Inflammatory macrophage treated with lipopolysaccharide for 1 hour (primary cell): ENCODE measurements at regions not wholly inside any gene's neighbourhood (a gene's known extent, or its start where the extent isn't known, plus 50 kb on each side); places are given as distances from the start of the nearest gene placed in this dataset.

Source experiments
- DNase-seq, 2 donors: peaks; one replicate each; pipeline ENCODE4 v3.0.0-alpha.2; 2020 to 2022

DNA sequence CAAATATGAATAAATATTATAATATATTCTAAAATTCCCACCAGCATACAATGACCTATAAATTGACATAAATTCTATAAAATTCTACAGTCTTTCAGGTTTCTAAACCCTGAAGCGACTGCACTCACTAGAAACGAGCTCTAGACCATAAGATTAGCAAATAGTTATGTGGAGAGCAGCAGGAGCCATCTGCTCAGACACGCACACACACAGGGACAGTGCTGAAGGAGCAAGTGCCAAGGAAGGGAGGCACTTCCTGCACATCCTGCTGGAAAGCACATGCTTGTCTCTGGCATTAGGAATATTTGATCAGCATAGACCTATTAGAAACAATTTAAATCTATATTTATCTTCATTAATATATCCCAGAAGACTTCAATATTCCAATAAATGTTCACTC is 713.9 kb upstream of the CDH2 start:
- DNase-seq = no peak

DNA sequence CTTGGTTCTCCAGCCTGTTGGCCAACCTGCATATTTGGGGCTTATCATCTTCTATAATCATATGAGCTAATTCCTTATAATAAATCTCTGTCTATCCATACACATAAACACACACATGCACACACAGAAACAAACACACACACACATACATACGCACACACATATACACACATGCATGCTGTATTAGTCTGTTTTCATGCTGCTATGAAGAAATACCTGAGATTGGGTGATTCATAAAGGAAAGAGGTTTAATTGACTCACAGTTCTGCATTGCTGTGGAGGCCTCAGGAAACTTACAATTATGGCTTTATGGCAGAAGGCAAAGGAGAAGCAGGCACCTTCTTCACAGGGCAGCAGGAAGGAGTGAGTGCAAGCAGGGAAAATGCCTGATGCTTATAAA is 707.4 kb upstream of the CDH2 start:
- DNase-seq = no peak

DNA sequence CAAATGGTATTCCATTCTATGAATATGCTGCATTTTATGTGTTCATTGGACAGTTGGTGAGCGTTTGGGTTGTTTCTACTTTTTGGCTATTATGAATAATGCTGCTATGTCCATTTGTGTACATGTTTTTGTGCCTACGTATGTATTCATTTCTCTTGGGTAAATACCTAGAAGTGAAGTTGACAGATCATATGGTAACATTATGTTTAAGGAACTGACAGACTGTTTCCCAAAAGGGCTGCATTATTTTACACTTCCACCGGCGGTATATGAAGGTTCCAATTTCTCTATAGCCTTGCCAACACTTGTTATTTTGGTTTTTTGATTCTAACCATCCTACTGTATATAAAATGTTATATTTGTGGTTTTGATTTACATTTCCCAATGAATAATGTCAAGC is 703.9 kb upstream of the CDH2 start:
- DNase-seq = no peak

DNA sequence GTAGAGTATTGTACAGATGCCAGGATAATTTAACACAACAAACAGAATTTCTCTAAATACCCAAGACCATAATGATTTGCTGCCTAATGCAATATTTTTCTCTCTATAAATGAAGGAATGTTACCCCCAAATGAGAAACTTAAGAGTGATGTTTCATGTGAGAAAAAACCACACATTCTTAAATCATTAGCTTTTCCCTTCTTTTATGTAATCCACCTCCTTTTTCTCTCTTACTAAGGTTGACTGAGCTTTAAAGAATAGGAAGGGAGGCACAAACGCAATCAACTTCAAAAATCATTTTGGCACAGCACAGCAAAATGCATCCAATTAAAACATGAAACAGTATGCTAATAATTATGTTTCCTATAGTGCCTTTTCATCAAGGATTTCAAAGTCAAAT is 698.1 kb upstream of the CDH2 start:
- no peak for DNase-seq

DNA sequence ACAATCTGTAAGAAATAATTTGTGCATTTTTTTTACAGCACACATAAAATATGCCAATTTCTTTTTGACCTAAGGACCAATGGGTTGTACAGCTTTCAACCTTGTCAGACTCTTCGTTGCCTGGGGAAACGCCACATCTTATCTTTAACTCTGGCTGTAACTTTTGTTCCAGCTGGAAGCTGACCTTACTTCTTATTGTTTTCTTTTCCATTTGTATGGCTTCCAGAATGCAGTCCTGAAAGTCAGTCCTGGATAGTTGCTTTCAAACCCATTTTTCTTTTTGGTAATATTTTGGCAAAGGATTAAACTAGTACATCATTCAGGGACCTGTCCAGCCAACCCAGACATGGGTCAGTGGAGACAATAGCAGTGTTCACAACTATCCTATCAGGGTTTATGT is 686.5 kb upstream of the CDH2 start:
- DNase-seq = no peak

DNA sequence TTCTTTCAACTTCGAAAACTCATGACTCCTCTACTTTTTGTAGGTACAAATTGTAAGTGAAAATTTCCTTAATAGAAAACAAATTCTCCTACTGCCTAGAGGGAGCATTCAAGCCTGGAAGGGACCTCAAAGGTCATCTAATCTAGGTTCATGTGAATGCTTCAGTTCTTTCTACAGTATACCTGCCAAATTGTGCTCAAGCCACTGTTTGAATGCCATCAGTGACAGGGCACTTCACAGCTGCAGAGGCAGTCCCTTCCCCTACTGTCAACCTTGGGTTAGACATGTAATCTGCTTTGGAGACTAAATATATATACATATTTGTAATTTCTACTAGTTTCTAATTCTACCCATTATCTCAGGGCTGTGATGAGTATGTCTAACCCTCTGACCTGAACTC is 681.3 kb upstream of the CDH2 start:
- DNase-seq = no peak

DNA sequence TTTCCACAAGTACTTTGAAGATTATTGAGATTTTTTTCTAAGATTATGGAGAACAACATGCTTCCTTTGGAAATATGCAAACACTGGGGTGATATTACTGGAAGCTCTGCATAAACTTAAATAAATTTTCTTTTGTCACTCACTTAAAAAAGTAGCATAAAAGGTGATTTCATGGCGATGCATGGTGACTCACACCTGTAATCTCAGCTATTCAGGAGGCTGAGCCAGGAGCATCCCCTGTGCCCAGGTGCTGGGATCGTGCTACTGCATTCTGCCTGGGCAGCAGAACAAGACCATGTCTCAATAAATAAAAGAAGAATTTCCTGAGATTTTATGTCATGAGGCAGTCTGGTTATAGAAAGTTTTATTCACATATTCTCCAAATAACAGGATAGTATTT is 679.1 kb upstream of the CDH2 start:
- DNase-seq = no peak

DNA sequence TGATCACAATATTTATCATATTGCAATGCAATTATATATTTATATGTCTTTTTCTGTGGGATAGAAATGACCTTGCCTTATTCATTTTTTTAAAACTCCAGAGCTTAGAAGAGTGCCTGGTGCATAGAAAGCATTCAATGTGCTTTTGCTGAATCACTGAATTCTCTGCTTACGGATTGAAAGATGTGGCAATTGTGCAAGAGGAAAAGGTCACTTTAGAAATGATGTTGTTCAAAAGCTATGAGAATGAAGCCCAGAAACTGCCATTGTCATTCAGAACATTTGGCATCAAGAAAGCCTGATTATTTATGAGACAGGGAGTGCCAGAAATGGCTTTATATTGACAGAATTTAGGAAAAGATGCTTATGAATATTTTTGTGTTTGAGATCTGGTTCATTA is 678.6 kb upstream of the CDH2 start:
- no peak for DNase-seq

DNA sequence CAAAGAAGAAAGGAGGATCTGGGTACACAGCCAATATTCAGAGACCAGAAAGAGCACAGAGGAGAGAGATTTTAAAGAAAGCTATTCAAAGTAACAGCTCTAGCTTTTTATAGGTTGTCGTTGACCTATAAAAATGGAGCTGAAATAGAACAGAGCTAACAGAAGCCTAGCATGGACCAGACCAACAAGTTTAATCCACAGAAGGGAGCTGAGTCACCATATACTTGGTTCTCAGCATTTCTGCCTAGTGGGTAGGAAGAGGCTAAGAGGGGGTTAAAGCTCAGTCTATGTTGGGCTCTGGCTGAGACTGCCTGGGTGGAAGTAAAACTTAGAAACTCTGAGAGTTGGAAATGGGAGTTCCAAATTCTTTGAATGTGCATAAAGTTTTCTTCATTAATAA is 678.0 kb upstream of the CDH2 start:
- no peak for DNase-seq

DNA sequence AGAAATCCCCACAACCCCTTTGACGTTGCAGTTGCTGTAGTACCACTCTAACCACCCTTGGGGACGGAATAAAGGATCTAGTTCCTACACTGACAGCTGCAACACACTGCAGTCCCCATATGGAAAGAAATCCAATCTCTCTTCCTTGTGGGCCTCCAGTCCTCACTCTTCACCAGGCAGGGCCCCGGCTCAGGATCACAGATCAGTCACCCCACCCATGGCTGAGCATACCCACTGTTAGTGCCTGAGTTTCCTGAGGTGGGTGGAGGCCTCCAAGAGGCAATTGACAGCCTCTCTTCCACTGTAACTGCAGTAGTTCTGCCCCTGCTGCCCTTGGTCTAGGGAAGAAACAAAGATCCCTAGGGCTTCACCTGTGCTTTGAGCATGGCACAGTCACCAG is 670.0 kb upstream of the CDH2 start:
- DNase-seq = no peak

DNA sequence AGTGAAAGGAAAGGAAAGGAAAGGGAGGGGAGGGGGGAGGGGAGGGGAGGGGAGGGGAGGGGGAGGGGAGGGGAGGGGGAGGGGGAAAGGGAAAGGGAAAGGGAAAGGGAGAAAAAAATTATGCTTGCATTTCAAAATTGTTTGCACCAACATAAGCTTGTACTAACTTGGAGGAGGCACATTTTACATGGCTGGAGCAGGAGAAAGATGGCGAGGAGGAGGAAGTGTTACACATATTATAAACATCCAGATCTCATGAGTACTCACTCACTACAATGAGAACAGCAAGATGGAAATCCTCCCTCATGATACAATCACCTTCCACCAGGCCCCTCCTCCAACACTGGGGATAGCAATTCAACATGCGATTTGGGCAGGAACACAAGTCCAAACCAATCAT is 660.2 kb upstream of the CDH2 start:
- no peak for DNase-seq

DNA sequence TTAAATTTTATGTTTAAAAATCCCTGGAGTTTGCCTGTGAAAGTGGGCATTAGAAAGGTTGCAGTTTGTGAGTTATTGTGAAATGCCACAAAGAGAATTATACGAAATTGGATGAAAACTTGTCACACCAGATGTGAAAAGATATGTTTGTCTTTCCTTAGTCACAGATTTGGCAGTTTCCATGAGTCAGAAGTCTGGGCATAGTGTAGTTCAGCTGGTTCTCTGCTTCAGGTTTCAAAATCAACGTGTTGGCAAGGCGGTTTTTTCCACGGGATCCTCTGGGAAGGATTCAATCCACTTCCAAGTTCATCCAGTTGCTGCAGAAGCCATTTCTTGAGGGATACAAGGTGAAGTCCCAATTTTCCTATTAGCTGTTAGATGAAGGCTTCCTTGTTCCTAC is 658.0 kb upstream of the CDH2 start:
- DNase-seq = no peak

DNA sequence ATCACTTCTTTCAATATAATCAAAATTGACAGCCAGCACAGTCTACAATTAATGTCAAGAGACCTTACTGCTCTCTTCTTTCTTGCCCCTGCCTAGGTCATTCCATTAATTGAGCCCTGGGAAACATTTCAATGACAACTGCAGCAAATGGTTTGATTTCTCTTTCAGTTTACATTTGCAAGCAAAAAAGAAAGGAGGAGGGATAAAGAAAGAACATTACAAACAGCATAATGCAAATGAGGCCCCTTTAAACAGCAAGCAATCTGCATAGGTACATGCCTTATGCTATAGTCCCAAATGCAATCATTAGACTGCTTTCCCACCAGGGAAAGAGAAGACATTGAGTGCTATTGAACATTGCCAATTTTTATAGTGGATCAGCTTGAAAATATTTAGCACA is 655.0 kb upstream of the CDH2 start:
- DNase-seq = no peak

DNA sequence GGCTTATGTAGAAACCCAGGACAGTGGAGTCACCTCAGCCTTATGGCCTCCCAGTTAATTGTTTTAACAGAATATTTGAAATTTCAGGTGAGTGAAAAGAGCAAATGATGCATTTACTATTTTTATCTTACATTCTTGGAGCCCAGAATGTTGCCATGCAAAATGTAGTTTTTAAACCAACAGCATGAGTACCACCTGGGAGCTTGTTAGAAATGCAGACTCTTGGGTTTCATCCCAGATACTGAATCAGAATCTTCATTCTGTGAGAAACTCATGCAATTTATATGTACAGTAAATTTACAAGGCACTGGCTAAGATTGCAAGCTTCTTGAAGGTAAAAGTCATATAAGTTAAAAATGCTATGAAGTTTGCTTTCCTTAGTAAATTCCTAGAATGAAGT is 654.5 kb upstream of the CDH2 start:
- no peak for DNase-seq

DNA sequence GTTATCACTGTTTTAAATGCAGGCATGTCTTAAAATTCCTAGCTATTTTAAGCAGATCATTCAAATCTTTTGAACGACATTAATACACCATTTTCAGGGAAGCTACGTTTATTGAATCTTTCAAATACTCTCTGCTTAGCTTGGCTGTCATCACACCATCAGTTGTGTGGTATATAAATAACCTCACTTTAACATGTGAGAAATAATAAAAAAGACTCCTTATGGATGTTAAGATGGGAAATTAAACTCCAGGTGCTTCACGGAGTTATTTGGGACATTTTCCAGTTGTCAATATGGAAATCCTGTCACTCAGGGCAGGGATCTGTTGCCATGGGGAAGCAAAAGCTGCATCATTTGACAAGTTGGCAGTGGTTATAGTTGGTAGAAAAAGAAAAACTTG is 649.2 kb upstream of the CDH2 start:
- DNase-seq = no peak

DNA sequence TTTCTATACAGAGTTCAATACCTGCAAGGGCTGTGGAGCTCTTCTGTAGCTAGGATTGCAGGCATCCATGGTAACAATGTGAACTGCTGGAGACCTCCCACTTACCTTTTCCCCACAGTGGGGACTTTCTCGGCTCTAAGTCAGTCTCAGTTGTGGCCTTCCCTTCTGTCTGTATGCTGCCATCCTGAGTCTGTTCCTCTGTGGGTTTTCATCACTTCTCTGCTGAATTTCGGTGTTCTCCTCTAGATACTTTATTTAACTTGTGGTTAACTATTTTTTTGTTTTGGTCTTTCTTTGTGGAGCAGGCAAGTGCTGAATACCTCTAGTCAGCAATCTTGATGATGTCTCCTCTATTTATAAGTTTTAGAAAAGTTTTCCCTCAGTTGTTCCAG is 647.2 kb upstream of the CDH2 start:
- DNase-seq = no peak

DNA sequence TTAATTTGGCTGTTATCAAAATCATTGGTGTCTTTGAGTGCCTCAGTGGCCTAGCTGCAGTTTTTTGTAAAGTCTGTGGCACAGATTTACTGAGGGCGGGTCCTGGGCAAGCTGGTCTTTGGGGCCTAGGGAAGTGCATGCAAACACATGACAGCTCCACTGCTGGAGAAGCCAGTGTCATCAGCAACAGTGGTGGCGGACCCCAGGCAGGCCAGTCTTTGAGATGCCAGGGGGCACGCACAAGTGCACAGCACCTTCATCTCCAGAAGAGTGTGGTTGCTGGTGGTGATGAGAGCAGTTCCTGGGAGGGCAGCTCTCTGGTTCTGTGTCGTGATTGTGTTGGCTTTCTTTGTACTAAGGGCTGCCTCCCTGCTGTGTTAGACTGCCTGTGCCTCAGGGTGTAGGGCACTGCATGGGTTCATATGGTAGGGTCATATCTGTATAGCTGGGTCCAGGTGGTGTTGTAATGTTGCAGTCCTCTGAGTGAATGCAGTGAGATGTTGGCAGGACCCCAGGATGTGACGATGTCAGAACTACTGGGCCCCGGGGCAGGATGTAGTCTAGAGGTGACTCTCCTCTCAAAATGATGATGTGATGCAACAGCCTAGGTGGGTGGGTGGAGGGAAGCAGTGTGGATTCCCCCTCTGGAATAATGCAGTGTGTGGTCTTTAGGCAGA is 646.7 kb upstream of the CDH2 start:
- no peak for DNase-seq

DNA sequence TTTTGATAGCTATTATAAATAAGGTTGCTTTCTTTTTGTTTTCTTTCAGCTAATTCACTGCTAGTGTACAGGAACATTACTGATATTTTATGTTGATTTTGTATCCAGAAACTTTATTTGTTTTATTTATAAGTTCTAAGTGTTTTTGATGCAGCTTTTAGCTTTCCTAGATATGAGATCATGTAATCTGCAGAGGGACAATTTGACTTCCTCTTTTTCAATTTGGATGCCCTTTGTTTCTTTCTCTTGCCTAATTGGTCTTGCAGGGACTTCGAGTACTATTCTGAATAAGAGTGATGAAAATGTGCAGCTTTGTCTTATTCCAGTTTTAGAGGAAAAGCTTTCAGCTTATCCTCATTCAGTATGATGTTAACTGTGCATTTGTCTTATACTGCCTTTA is 643.4 kb upstream of the CDH2 start:
- no peak for DNase-seq

DNA sequence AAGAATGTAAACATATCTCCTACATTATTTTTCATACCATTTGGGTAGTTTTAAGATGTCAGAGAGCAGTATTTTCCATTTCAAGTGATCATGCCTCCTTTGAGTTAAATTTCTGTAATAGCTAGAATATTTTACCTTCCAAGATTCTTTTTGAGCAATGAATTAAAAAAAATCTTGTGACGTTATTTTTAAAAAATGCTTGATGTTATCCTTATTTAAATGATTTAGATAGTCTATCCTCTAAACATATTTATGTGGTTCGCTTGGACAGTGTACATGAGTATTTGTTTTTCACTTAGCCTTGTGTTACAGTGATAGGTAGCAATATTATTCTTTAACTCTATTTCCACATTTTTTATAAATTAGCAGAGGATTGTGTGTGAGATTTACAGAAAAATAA is 639.2 kb upstream of the CDH2 start:
- DNase-seq = no peak

DNA sequence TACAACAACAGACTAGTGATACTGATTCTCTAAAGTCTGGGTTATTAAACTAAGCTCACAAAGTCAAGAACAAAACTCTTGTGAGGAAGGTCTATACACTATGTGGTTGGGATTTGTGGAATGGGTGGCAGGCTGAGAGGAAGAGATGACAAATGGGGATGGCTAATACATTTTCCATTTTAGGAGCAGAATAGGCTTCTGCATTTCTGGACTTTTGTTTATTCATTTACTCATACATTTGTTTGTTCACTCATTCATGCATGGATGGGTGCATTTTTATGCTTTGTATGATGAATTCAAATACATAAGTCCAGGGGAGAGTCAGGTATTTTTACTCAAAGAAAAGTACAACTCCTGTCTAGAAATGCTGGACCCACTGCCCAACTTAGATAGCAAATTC is 637.4 kb upstream of the CDH2 start:
- no peak for DNase-seq

DNA sequence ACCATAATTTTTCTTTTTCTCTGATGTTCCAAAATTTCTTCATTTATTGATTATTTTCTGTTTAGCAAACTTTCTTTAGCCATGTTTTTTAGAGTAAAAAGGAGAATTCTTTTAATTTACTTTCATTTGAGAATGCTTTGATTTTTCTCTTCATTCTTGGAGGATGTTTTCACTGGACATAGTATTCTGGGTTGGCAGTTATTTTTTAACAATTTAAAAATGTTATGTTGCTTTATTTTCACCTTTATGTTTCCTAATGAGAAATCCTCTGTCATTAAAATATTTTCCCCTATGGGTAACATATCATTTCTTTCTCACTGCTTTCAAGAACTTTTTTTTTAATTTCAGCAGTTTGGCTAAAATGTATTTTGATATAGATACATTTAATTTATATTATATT is 631.4 kb upstream of the CDH2 start:
- DNase-seq = no peak

DNA sequence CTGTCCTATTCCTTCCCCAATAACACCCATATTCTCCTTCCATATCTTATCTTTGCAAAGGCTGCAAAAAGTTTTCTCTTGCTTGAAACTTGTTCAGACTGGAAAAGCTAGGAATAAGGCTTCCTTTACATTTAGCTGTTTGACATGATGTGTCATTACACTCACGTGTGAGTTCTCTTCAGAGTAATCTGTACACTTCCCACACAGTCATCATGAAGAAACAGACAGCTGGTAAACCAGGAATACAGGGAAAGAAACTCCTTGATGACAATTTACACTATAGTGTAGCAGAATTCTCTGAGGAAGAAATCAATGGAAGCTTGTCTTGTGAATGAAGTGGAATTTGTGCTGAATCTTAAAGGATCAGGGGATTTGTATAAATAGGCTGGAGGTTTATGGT is 628.6 kb upstream of the CDH2 start:
- no peak for DNase-seq

DNA sequence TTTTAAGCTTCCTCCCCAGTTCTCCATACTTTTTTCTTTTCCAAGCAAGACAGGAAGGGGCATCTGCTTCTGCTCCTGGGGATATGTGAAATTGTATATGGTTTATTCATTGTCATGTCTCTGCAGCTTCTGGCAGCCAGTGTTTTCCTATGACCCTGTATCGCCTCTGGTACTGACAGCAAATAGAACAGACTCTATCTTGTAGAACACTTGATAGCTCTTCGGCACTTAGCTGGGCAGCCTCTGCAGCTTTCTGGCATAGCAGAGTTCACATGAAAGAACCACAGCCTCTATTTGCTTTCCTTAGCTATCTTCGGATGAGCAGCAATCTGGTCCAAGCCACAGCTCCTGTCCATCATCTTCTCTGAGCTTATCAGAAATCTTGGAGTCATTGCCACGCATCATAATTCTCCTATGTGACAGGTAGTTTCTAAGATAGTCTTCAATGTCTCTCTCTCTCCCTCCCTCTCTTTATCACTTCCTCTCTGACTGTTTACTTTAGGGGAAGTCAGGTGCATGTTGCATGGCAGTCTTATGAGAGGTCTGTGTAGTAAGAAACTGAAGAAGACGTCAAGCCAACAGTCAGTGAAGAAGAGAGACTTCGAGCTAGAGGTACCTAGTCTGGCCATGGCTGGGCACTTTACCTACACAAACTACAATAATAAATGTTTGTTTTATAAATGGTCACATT is 627.7 kb upstream of the CDH2 start:
- no peak for DNase-seq

DNA sequence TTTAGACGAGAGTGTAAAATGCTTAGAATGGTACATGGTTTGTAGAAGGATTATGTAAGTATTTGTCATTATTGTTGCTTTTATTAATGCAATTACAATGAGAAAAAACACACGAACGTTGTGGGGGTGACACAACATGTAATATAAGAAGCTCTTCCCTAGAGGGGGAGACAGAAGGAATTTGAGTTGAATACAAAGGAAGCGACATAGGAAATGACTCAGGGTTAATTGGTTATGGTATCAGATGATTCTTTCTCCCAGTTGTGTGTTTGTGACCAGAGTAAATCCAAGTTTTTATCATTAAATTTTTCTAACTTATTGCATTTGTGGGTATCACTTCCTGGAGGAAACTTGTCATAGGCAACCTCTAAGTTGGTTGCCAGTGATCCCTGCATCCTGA is 625.6 kb upstream of the CDH2 start:
- no peak for DNase-seq

DNA sequence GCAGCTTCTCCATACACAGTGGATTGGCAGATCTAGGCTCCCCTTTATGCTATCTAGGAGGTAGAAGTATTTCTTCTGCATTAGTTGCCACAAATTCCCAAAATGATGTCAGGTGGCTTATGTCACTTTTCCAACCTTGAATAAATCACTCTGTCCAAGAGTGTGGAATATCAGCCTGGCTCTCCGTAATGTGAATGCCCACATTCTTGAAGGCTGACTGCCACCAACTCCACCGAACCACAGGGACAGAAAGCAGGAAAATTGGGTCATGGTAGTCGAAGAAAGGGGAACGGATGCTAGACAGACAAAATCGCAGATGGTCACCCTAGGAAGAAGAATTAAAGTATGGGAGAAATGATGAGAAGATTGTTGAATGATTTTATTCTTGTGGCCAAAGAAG is 624.9 kb upstream of the CDH2 start:
- DNase-seq = no peak
